B cell (primary cell): ENCODE measurements at regions not wholly inside any gene's neighbourhood (a gene's known extent, or its start where the extent isn't known, plus 50 kb on each side); places are given as distances from the start of the nearest gene placed in this dataset.

ENCODE experiments used
- ATAC-seq: fragments of 200-7000 bp; cut with Tn5 transposase; one replicate; pipeline ENCODE4 v1.10.0; 2021; ENCODE audit warnings: low read depth, mild to moderate bottlenecking, moderate number of reproducible peaks, moderate library complexity
- CTCF ChIA-PET: fragments of 350-600 bp; sonication (Branson Sonifier 250); formaldehyde crosslinking; loops from one replicate; lab custom pipeline; 2021; ENCODE audit warnings: antibody characterized with exemption, inconsistent platforms; lab: Charles Lee
- POLR2A ChIA-PET: fragments of 350-600 bp; sonication (Branson Sonifier 250); formaldehyde crosslinking; loops from one replicate; lab custom pipeline; 2021; ENCODE audit warnings: antibody characterized with exemption; lab: Charles Lee
- DNase-seq: peaks from one replicate; pipeline ENCODE4 v3.0.0; 2013
- H2AFZ ChIP-seq: 2 replicates; pipeline ENCODE4 v1.6.1; 2012; ENCODE audit warnings: mild to moderate bottlenecking, low read depth, low read length; ENCODE audit not compliant: insufficient read depth, poor library complexity, severe bottlenecking
- H3K27ac ChIP-seq, 2 donors: 1 replicate in 1 of 2; 2 replicates in 1 of 2; pipeline ENCODE4 v1.5.1; 2012 to 2013; ENCODE audit warnings: low read length in 2 of 2, mild to moderate bottlenecking in 2 of 2, moderate library complexity in 1 of 2
- H3K27me3 ChIP-seq, 4 experiments: fragments of 200-600 bp in 1 of 4; sonication (generic) in 1 of 4; replicated peaks in 1 of 4; 1 replicate in 2 of 4; 2 replicates in 2 of 4; pipeline versions ENCODE4 v1.6.1 to v1.7.0; 2013 to 2016; ENCODE audit warnings: low read length in 3 of 4, mild to moderate bottlenecking in 2 of 4, mixed read lengths in 1 of 4, moderate library complexity in 1 of 4; ENCODE audit not compliant: insufficient read depth in 4 of 4, control insufficient read depth in 3 of 4; ENCODE audit errors: control extremely low read depth in 1 of 4
- H3K36me3 ChIP-seq, 2 experiments: replicated peaks in 1 of 2; 1 replicate in 1 of 2; 2 replicates in 1 of 2; pipeline versions ENCODE4 v1.6.1 to v1.7.1; 2013; ENCODE audit warnings: low read length in 1 of 2; ENCODE audit not compliant: insufficient read depth in 2 of 2, control insufficient read depth in 1 of 2; ENCODE audit errors: control extremely low read depth in 1 of 2, extremely low read depth in 1 of 2
- H3K4me1 ChIP-seq, 2 donors: fragments of 200-600 bp in 1 of 2; sonication (generic) in 1 of 2; 1 replicate in 1 of 2; 2 replicates in 1 of 2; pipeline versions ENCODE4 v1.5.1 to v1.6.1; 2013 to 2017; ENCODE audit warnings: low read length in 2 of 2; ENCODE audit not compliant: control insufficient read depth in 2 of 2, insufficient read depth in 2 of 2
- H3K4me2 ChIP-seq: replicated peaks from 2 replicates; pipeline ENCODE3; 2012; ENCODE audit warnings: mild to moderate bottlenecking, low read depth, low read length; ENCODE audit not compliant: poor library complexity, severe bottlenecking
- H3K4me3 ChIP-seq, 5 experiments: fragments of 200-600 bp in 1 of 5; sonication (generic) in 1 of 5; 1 replicate in 3 of 5; 2 replicates in 2 of 5; pipeline versions ENCODE4 v1.5.1 to v1.7.0; 2011 to 2016; ENCODE audit warnings: low read length in 4 of 5, mild to moderate bottlenecking in 4 of 5, low read depth in 2 of 5, control low read depth in 1 of 5, moderate library complexity in 1 of 5; ENCODE audit not compliant: insufficient read depth in 1 of 5; ENCODE audit errors: control extremely low read depth in 1 of 5, extremely low read depth in 1 of 5
- H3K79me2 ChIP-seq: fragments of 200-600 bp; sonication (generic); one replicate; pipeline ENCODE4 v1.6.0; 2016; ENCODE audit warnings: low read length; ENCODE audit not compliant: control insufficient read depth, insufficient read depth
- H3K9ac ChIP-seq: fragments of 200-600 bp; sonication (generic); 2 replicates; pipeline ENCODE4 v1.6.1; 2017; ENCODE audit warnings: mild to moderate bottlenecking, low read length, moderate library complexity
- H3K9me3 ChIP-seq, 3 donors: one replicate each; pipeline versions ENCODE4 v1.6.1 to v1.7.1; 2013; ENCODE audit warnings: low read length in 2 of 3; ENCODE audit not compliant: control insufficient read depth in 2 of 3, insufficient read depth in 1 of 3; ENCODE audit errors: control extremely low read depth in 1 of 3
- H4K20me1 ChIP-seq: 2 replicates; pipeline ENCODE4 v1.6.0; 2012; ENCODE audit warnings: mild to moderate bottlenecking, low read length; ENCODE audit not compliant: insufficient read depth, control insufficient read depth, poor library complexity, severe bottlenecking
- H3K27ac Mint-ChIP-seq: one replicate; pipeline ENCODE4 v1.8.0; 2021; ENCODE audit warnings: mixed read lengths
- H3K27me3 Mint-ChIP-seq: one replicate; pipeline ENCODE4 v1.8.0; 2021; ENCODE audit warnings: mixed read lengths
- H3K4me1 Mint-ChIP-seq: one replicate; pipeline ENCODE4 v1.8.0; 2021; ENCODE audit warnings: mixed read lengths
- H3K4me3 Mint-ChIP-seq: one replicate; pipeline ENCODE4 v1.8.0; 2021; ENCODE audit warnings: mixed read lengths
- H3K9me3 Mint-ChIP-seq: one replicate; pipeline ENCODE4 v1.8.0; 2022; ENCODE audit warnings: mixed read lengths; ENCODE audit not compliant: insufficient read depth
- EZH2 ChIP-seq: IDR thresholded peaks from 2 replicates; pipeline ENCODE4 v1.6.1; 2012; ENCODE audit warnings: borderline replicate concordance, low read depth, mild to moderate bottlenecking, moderate library complexity, low read length; ENCODE audit not compliant: insufficient read depth, poor library complexity, severe bottlenecking
- WGBS: methylation state at CpG from one replicate; pipeline ENCODE4 v1.1.5; 2013; ENCODE audit warnings: missing lambda C conversion rate; ENCODE audit not compliant: insufficient coverage; 5-methylcytosine and 5-hydroxymethylcytosine counted together
- intact Hi-C: fragments of 100-400 bp; cut with micrococcal nuclease; formaldehyde crosslinking; loops from one replicate; pipeline ENCODE4 v1.10.0; 2022
- TF ChIP-seq, protein P1 (sequence below): fragments of 200-600 bp; IDR thresholded peaks from one replicate; pipeline ENCODE4 v1.8.0; 2022; ENCODE audit warnings: antibody characterized with exemption, mild to moderate bottlenecking

DNA sequence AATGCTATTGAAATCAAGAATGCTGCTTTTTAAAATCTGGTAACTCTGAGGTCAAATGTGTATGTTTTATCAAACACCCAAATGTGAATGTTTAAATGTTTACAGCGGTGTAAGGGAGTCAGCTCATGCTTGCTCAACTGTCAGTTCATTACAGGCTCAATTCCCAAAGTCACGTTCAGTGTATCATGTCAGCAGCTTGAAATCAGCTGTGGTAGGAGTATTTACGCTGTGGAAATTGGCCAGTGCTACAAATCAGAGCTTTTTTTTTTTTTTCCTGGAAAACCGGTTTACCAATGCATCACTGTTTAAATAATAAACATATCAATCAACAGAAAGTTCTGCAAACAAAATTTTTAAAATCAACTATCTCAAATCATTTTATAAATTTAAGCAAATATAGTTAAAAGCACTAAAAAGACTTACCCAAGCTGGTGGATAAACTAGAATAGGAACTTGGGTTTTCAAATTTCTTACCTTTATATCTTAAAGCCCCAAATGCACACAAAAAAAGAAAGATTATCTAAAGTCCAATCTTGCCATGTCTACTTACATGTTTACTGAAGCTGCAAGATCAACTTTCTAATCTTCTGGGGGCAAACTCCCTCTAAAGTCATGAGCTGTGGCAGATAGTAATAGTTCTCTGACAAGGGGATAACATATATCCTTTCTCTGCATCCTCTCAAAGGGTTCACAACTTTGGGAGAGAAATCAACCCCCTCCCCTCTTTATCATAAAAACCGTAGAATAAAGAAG is 57.6 kb upstream of the GRAMD2B start:
- no peak for ATAC-seq
- CTCF ChIA-PET, result no interaction called here
- H3K27ac ChIP-seq, result no peak overlapping the region
- H3K79me2 ChIP-seq, result no peaks in the 10 kb centered on the region
- Mint-ChIP-seq H3K9me3 (no peaks in the 10 kb centered on the region), H3K4me1 (no peaks in the 10 kb centered on the region), H3K27me3 (peaks cover 25% of the 10 kb centered on the region), H3K4me3 (no peak overlapping the region), H3K27ac (no peak overlapping the region)
- POLR2A ChIA-PET, result no interaction called here
- no peaks in the 10 kb centered on the region for H3K36me3 ChIP-seq
- no peaks in the 10 kb centered on the region for H3K4me1 ChIP-seq
- 100% methylated on average over 1 of the region's 5 CpGs for WGBS
- intact Hi-C loops, result no loop called here
- peaks cover 0 to 3% (median under 1%) of the 10 kb centered on the region in 4 experiments for H3K27me3 ChIP-seq
- H3K9ac ChIP-seq, result no peak overlapping the region
- H3K9me3 ChIP-seq, result no peaks in the 10 kb centered on the region
- no peak for DNase-seq
- TF ChIP-seq, protein P1, sequence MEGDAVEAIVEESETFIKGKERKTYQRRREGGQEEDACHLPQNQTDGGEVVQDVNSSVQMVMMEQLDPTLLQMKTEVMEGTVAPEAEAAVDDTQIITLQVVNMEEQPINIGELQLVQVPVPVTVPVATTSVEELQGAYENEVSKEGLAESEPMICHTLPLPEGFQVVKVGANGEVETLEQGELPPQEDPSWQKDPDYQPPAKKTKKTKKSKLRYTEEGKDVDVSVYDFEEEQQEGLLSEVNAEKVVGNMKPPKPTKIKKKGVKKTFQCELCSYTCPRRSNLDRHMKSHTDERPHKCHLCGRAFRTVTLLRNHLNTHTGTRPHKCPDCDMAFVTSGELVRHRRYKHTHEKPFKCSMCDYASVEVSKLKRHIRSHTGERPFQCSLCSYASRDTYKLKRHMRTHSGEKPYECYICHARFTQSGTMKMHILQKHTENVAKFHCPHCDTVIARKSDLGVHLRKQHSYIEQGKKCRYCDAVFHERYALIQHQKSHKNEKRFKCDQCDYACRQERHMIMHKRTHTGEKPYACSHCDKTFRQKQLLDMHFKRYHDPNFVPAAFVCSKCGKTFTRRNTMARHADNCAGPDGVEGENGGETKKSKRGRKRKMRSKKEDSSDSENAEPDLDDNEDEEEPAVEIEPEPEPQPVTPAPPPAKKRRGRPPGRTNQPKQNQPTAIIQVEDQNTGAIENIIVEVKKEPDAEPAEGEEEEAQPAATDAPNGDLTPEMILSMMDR, result no peak
- no peak for TF ChIP-seq EZH2
- no peak overlapping the region for H3K4me3 ChIP-seq
- H4K20me1 ChIP-seq, result no peaks in the 10 kb centered on the region
- H2AFZ ChIP-seq, result no peak overlapping the region
- H3K4me2 ChIP-seq, result no peak overlapping the region

DNA sequence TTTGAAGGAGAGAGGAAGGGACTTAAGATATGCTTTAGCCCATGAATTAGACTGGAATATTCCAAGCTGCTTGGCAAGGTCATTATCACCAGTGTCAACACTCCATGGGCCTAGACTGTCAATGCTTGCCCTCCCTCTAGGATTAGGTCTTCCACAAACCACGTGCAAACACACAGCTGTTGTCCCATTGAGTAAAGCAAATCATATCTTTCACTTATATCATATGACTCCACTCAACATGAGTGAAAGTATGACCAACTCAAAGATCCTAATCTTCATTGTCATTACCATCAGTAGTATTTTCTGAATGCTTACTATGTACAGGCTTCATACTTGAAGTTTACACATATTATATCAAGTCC is 57.0 kb upstream of the GRAMD2B start:
- Histone ChIP-seq H3K4me1 (no peaks in the 10 kb centered on the region), H3K79me2 (no peaks in the 10 kb centered on the region), H3K27me3 (peaks cover 0 to 5% (median 1%) of the 10 kb centered on the region in 4 experiments), H3K9ac (no peak overlapping the region), H3K36me3 (no peaks in the 10 kb centered on the region), H3K9me3 (no peaks in the 10 kb centered on the region), H3K4me2 (no peak overlapping the region), H4K20me1 (no peaks in the 10 kb centered on the region), H2AFZ (no peak overlapping the region), H3K27ac (no peak overlapping the region), H3K4me3 (no peak overlapping the region)
- Mint-ChIP-seq H3K4me3 (no peak overlapping the region), H3K27me3 (peaks cover 27% of the 10 kb centered on the region), H3K4me1 (no peaks in the 10 kb centered on the region), H3K27ac (no peak overlapping the region), H3K9me3 (no peaks in the 10 kb centered on the region)
- 86% methylated on average over 1 of the region's 1 CpG for WGBS
- DNase-seq, result no peak
- TF ChIP-seq EZH2, result no peak
- TF ChIP-seq, protein P1, result no peak
- intact Hi-C loops, result no loop called here
- ChIA-PET CTCF (interaction anchor here (0.7 kb wide), 1 partner anchor 234 kb away, joined by 4 read pairs; no protein-coding TSS in a partner anchor), POLR2A (no interaction called here)
- no peak for ATAC-seq
